K562 (cell line): ENCODE measurements at regions not wholly inside any gene's neighbourhood (a gene's known extent, or its start where the extent isn't known, plus 50 kb on each side); places are given as distances from the start of the nearest gene placed in this dataset.

Experiments used
- FOS ChIP-seq: IDR thresholded peaks from 3 replicates; pipeline ENCODE4 v1.6.1; 2011; ENCODE audit not compliant: insufficient read length; ENCODE audit errors: extremely low read depth
- MTA3 ChIP-seq: fragments of 450-650 bp; formaldehyde crosslinking; IDR thresholded peaks from 2 replicates; pipeline ENCODE4 v1.6.1; 2017; ENCODE audit warnings: mild to moderate bottlenecking, borderline replicate concordance
- UBTF ChIP-seq, 2 experiments: IDR thresholded peaks; 2 replicates each; pipeline ENCODE4 v1.6.1; 2012; ENCODE audit warnings: improper control_type of control experiment in 2 of 2, low read depth in 2 of 2, low read length in 2 of 2, borderline replicate concordance in 1 of 2
- ZNF3 ChIP-seq: fragments of 250-450 bp; sonication (Bioruptor Pico); IDR thresholded peaks from 2 replicates; pipeline ENCODE4 v1.5.0; 2021; ENCODE audit warnings: mild to moderate bottlenecking, moderate library complexity
- ZNF444 ChIP-seq: fragments of 250-450 bp; sonication (Bioruptor Pico); IDR thresholded peaks from 2 replicates; pipeline ENCODE4 v1.4.0; 2020; ENCODE audit warnings: mild to moderate bottlenecking, moderate library complexity
- ZNF639 ChIP-seq, 2 experiments: fragments of 200-800 bp in 1 of 2; sonication (Bioruptor generic) in 1 of 2; sonication (generic) in 1 of 2; formaldehyde crosslinking in 1 of 2; IDR thresholded peaks in 1 of 2; conservative IDR thresholded peaks in 1 of 2; 2 replicates each; pipeline versions ENCODE4 v1.5.0 to v1.6.1; 2016 to 2020; ENCODE audit warnings: missing compliant biosample characterization in 1 of 2, missing genetic modification characterization in 1 of 2, missing genetic modification reagents in 1 of 2

DNA sequence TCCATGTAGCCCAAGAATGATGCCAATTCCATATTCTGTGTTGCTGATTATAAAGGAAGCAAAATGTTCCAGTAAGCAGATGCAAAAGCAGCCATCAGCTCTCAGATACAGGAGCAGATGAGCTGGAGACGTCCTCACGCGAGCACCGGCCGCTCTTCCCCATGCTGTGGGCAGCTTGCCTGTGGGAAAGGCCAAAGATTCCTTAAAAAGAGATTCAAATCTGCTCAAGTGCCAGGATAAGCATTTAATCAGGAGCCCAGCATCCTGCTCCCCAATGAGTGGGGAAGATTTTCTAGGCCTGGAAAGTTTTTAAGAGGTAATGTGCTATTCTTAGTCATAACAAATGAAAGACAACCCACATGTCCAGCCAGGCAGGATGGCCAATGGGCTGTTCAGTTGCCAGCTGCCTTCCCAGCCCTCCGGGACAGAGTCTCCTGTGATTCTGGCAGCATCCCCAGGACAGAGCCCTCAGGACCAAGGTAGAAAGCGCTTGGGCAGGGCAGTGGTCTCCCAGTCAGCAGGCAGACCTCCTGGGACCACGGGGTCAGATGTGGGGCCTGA is 108.2 kb upstream of the TMPRSS2 start (continued):
- TF ChIP-seq UBTF (IDR thresholded peaks at IDR 0.05; ENCODE audit: borderline replicate concordance in 1 of 2, low read depth in 2 of 2, low read length in 2 of 2) (no peak), ZNF3 (no peak), ZNF639 (CRISPR knock-in tag; conservative IDR thresholded peaks at IDR 0.05 in 1 of 2, IDR thresholded peaks at IDR 0.05 in 1 of 2) (no peak), FOS (no peak), MTA3 (no peak), ZNF444 (CRISPR knock-in tag) (no peak)
